Esophagus muscularis mucosa (tissue), 4 donors: ENCODE measurements at regions not wholly inside any gene's neighbourhood (a gene's known extent, or its start where the extent isn't known, plus 50 kb on each side); places are given as distances from the start of the nearest gene placed in this dataset.
A peak's percentile ranks its signal among the peaks of the same experiment; 100 is the strongest.

Experiments
- DNase-seq: peaks from one replicate; pipeline ENCODE4 v3.0.0-alpha.2; 2017; ENCODE audit errors: extremely low spot score
- H3K27ac ChIP-seq, 4 donors: fragments of 200-600 bp; sonication (generic); replicated peaks in 1 of 4; 1 replicate in 3 of 4; 2 replicates in 1 of 4; pipeline ENCODE4 v1.5.1; 2016 to 2019; ENCODE audit warnings: mild to moderate bottlenecking in 1 of 4
- H3K27me3 ChIP-seq, 4 donors: fragments of 200-600 bp; sonication (generic); one replicate each; pipeline versions ENCODE4 v1.5.1 to v1.6.0; 2016 to 2019
- H3K36me3 ChIP-seq, 4 donors: fragments of 200-600 bp; sonication (generic); one replicate each; pipeline ENCODE4 v1.5.1; 2016 to 2019
- H3K4me1 ChIP-seq, 4 donors: fragments of 200-600 bp; sonication (generic); one replicate each; pipeline ENCODE4 v1.5.1; 2016 to 2019
- H3K4me3 ChIP-seq, 4 donors: fragments of 200-600 bp; sonication (generic); 1 replicate in 2 of 4; 2 replicates in 2 of 4; pipeline ENCODE4 v1.5.1; 2016 to 2019; ENCODE audit warnings: mild to moderate bottlenecking in 4 of 4, moderate library complexity in 1 of 4
- H3K9me3 ChIP-seq, 4 donors: fragments of 200-600 bp; sonication (generic); 1 replicate in 3 of 4; 2 replicates in 1 of 4; pipeline ENCODE4 v1.5.1; 2016 to 2019
- EP300 ChIP-seq: sonication (generic); formaldehyde crosslinking; IDR thresholded peaks from one replicate; pipeline ENCODE4 v1.6.1; 2017; ENCODE audit warnings: antibody characterized with exemption
- POLR2A ChIP-seq: fragments of 450-650 bp; IDR thresholded peaks from one replicate; pipeline ENCODE4 v1.6.1; 2017; ENCODE audit warnings: antibody characterized with exemption, moderate library complexity, mild to moderate bottlenecking, low read depth
- POLR2AphosphoS5 ChIP-seq, 2 donors: sonication (generic); formaldehyde crosslinking; IDR thresholded peaks; one replicate each; pipeline ENCODE4 v1.6.1; 2017; ENCODE audit warnings: antibody characterized with exemption in 2 of 2
- WGBS: methylation state at CpG from one replicate; pipeline ENCODE4 v1.1.5; 2018; 5-methylcytosine and 5-hydroxymethylcytosine counted together
- intact Hi-C: fragments of 100-400 bp; cut with DNase I; formaldehyde crosslinking; loops from one replicate; pipeline ENCODE4 v1.15.1; 2023
- TF ChIP-seq, protein P1 (sequence below), 3 experiments: fragments of 200-600 bp in 2 of 3; fragments of 450-650 bp in 1 of 3; sonication (generic) in 2 of 3; IDR thresholded peaks; one replicate each; pipeline ENCODE4 v1.5.1; 2017 to 2019; ENCODE audit warnings: antibody characterized with exemption in 3 of 3, mild to moderate bottlenecking in 2 of 3, moderate library complexity in 1 of 3

DNA sequence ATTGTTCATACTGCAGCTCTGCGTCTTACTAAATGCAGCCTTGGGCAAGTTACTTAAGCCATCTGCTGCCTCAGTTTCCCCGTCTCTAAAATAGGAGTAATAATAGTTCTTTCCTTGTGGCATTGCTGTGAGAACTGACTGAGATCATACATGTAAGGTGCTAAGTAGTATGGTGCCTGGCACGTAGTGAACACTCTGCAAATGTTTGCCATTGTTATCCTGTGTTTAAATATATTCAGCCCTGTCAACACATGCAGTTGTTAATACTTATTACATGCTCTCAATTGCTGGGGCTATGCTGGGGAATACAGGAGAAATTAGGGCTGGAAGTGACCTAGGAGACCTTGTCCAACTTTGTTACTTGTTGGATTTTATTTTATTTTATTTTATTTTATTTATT lies 105.2 kb upstream of the RAI14 start:
- Histone ChIP-seq H3K36me3 (no peaks in the 10 kb centered on the region), H3K27me3 (no peaks in the 10 kb centered on the region), H3K27ac (peak overlapping the region in 1 of 4 donors; percentile 74), H3K4me3 (no peak overlapping the region), H3K9me3 (no peaks in the 10 kb centered on the region), H3K4me1 (peaks cover 0 to 27% (median 19%) of the 10 kb centered on the region in 4 donors)
- no peak for DNase-seq
- intact Hi-C loops = no loop called here
- TF ChIP-seq POLR2AphosphoS5 (IDR thresholded peaks at IDR 0.05) (no peak), POLR2A (no peak), EP300 (no peak)
- TF ChIP-seq, protein P1, sequence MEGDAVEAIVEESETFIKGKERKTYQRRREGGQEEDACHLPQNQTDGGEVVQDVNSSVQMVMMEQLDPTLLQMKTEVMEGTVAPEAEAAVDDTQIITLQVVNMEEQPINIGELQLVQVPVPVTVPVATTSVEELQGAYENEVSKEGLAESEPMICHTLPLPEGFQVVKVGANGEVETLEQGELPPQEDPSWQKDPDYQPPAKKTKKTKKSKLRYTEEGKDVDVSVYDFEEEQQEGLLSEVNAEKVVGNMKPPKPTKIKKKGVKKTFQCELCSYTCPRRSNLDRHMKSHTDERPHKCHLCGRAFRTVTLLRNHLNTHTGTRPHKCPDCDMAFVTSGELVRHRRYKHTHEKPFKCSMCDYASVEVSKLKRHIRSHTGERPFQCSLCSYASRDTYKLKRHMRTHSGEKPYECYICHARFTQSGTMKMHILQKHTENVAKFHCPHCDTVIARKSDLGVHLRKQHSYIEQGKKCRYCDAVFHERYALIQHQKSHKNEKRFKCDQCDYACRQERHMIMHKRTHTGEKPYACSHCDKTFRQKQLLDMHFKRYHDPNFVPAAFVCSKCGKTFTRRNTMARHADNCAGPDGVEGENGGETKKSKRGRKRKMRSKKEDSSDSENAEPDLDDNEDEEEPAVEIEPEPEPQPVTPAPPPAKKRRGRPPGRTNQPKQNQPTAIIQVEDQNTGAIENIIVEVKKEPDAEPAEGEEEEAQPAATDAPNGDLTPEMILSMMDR (IDR thresholded peaks at IDR 0.05) = no peak
- WGBS = 38% methylated on average over 3 of the region's 3 CpGs

DNA sequence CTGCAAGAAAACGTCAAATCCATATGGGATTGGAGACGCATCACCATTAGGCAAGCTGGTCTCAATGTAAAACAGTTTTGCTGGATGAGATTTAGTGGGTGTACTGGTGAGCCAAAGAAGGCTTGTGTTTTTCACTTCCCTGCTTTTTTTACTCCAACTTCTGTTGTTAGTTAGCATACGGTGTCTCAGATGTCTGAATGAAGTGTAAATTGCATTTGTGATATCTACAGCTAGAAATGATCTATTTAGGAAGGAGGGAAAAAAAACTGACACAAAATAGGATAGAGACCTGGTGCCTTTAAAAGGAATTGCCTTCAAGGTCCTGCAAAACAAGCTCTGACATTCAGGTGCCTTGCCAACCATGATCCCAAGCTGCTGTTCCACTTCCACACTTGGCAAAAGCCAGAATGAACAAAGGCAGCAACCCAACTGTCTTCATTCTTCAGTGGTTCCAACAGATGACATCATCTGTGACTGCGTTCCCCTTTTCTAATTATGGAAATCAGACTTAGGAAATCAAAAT lies 104.2 kb upstream of the RAI14 start:
- no peaks in the 10 kb centered on the region for H3K27me3 ChIP-seq
- H3K9me3 ChIP-seq = no peaks in the 10 kb centered on the region
- WGBS = 40% methylated on average over 4 of the region's 4 CpGs
- TF ChIP-seq EP300 (no peak), POLR2AphosphoS5 (IDR thresholded peaks at IDR 0.05) (peak; percentile 50 to 73)
- DNase-seq = no peak
- H3K27ac ChIP-seq = peak overlapping the region in 3 of 4 donors; percentile 61 to 74 (median 64)
- H3K4me3 ChIP-seq = no peak overlapping the region
- intact Hi-C loops = no loop called here
- H3K4me1 ChIP-seq = peaks cover 0 to 27% (median 19%) of the 10 kb centered on the region in 4 donors
- H3K36me3 ChIP-seq = no peaks in the 10 kb centered on the region

DNA sequence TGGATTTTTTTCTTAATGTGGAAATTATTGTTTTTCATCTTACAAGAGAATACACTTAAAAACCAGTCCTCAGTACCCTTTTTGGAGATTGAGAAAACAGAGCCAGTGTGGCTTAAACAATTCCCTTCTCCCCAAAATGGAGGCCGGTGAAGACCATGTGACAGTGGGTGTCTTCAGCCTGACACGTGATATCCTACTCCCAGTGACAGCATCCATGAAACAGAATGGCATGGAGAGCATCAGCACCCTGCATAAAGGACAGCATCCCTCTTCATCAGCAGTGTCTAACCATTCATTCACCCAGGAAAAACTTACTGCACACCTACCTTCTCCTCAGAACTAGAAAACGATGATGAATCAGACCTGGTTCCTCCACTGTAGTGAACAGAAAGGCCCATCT lies 103.4 kb upstream of the RAI14 start:
- no peaks in the 10 kb centered on the region for H3K36me3 ChIP-seq
- no peaks in the 10 kb centered on the region for H3K27me3 ChIP-seq
- DNase-seq = no peak
- WGBS = 72% methylated on average over 3 of the region's 3 CpGs
- H3K9me3 ChIP-seq = no peaks in the 10 kb centered on the region
- TF ChIP-seq EP300 (no peak), POLR2A (no peak), POLR2AphosphoS5 (IDR thresholded peaks at IDR 0.05) (no peak)
- TF ChIP-seq, protein P1 (IDR thresholded peaks at IDR 0.05) = no peak
- intact Hi-C loops = no loop called here
- H3K27ac ChIP-seq = peak overlapping the region; percentile 37 to 74 (median 62)
- peaks cover 0 to 27% (median 19%) of the 10 kb centered on the region in 4 donors for H3K4me1 ChIP-seq
- H3K4me3 ChIP-seq = no peak overlapping the region

DNA sequence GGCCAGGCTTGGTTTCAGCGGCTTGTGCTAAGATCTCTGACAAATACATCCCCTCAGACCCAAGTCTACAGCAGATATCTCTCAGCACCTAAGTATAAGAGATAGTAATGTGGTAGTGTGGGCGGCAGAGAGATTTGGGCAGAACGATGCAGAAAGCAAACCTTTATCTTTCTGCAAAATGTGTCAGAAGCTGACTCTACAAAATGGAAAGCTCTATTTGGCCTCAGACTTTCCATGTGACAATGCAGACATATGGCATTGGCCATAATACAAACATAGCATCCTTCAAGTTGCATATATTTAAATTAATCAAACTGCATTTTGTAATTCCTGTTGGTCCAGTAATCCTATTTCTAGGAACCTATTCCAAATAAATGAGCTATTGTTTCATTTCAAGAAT lies 102.5 kb upstream of the RAI14 start:
- no peaks in the 10 kb centered on the region for H3K36me3 ChIP-seq
- TF ChIP-seq, protein P1 (IDR thresholded peaks at IDR 0.05) = no peak
- TF ChIP-seq POLR2A (no peak), EP300 (no peak), POLR2AphosphoS5 (IDR thresholded peaks at IDR 0.05) (no peak)
- no peaks in the 10 kb centered on the region for H3K27me3 ChIP-seq
- intact Hi-C loops = no loop called here
- peak overlapping the region in 2 of 4 donors; percentile 61 to 74 for H3K27ac ChIP-seq
- no peak for DNase-seq
- WGBS = 68% methylated on average over 3 of the region's 3 CpGs
- no peak overlapping the region for H3K4me3 ChIP-seq
- H3K4me1 ChIP-seq = peaks cover 0 to 27% (median 19%) of the 10 kb centered on the region in 4 donors
- H3K9me3 ChIP-seq = no peaks in the 10 kb centered on the region

DNA sequence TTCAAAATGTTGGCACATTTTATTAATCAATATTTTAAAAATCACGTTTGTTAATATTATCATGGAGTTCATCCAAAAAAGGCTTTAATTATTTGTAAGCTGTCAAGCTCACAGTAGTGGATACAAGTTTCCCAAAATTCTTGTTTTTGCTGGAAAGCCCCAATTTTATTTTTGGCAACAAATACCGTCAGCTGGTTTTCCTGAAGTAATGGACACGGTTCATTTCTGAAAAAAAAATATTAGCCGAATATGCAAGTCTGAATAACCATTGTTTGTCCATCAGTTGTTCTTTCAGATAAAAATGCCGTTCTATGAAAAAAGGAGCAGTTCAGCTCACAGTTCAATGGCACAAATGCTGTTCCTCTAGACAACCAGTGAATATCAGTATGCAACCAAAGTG lies 101.5 kb upstream of the RAI14 start:
- Histone ChIP-seq H3K27me3 (no peaks in the 10 kb centered on the region), H3K9me3 (no peaks in the 10 kb centered on the region), H3K4me1 (peaks cover 0 to 27% (median 19%) of the 10 kb centered on the region in 4 donors), H3K4me3 (no peak overlapping the region), H3K27ac (no peak overlapping the region), H3K36me3 (no peaks in the 10 kb centered on the region)
- 35% methylated on average over 5 of the region's 5 CpGs for WGBS
- intact Hi-C loops = no loop called here
- TF ChIP-seq, protein P1 (IDR thresholded peaks at IDR 0.05) = no peak
- TF ChIP-seq POLR2A = no peak
- TF ChIP-seq POLR2AphosphoS5 (IDR thresholded peaks at IDR 0.05) = no peak
- no peak for TF ChIP-seq EP300
- no peak for DNase-seq
